Right ventricle myocardium inferior (tissue), 1 donor: ENCODE measurements at regions not wholly inside any gene's neighbourhood (a gene's known extent, or its start where the extent isn't known, plus 50 kb on each side); places are given as distances from the start of the nearest gene placed in this dataset.

Experiments
- ATAC-seq: fragments of 200-7000 bp; cut with Tn5 transposase; one replicate; pipeline ENCODE4 v1.9.1; 2020; ENCODE audit warnings: mild to moderate bottlenecking, moderate library complexity
- DNase-seq: peaks from one replicate; pipeline ENCODE4 v3.0.0; 2021; ENCODE audit errors: missing footprints
- intact Hi-C: fragments of 100-400 bp; cut with DNase I; formaldehyde crosslinking; loops from one replicate; pipeline ENCODE4 v1.11.0; 2022
- donor health status: DM: no; HTN: yes; CAD: no; lungs with severe emphysema.

DNA sequence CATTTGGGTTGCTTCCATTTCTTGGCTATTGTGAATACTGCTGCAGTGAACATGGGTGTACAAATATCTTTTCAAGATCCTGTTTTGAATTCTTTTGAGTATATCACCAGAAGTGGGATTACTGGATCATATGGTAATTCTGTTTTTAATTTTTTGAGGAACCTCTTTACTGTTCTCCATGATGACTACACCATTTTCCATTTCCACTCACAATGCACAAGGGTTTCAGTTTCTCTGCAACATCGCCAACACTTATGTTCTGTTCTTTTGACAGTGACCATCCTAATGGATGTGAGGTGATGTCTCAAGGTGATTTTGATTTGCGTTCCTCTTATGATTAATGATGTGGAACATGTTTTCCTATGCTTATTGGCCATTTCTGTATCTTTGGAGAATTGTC, 214.4 kb upstream of the ZFP64 start:
- ATAC-seq (no peak), DNase-seq (no peak)
- intact Hi-C loops, result no loop called here

DNA sequence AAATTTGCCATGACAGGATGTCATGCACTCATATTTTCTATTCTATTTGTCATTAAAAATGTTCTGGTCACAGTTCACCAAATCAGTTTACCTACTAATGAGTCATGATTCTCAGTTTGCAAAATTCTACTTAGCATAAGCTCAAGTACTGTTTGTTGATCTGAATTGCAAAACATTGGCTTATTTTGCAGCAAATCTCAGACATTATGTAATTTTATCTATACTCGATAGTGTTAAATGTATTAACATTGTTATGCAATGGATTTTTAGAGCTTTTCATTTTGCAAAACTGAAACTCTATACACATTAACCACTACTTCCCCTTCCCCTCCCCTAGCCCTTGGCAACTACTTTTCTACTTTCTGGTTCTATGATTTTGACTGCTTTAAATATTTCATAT, 213.8 kb upstream of the ZFP64 start:
- DNase-seq (no peak), ATAC-seq (no peak)
- intact Hi-C loops, result no loop called here

DNA sequence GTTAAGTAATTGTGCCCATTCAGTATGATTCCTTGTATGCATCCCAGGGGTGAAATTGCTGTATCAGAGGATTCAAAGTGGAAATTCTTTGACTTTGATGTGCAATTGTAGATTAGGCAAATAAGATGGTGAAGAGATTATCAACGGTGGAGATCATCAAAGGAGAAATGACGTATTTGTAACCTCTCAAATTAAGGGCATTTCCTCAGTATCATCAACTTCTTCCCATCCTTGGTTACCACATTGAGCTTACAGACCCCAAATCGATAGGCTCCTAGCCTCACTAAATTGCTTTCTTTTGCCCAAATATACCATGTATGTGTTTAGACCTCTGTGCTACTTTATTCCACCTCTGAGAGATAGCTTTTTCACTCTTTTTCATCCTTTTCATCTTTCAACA, 213.1 kb upstream of the ZFP64 start:
- intact Hi-C loops, result no loop called here
- ATAC-seq, result no peak
- no peak for DNase-seq

DNA sequence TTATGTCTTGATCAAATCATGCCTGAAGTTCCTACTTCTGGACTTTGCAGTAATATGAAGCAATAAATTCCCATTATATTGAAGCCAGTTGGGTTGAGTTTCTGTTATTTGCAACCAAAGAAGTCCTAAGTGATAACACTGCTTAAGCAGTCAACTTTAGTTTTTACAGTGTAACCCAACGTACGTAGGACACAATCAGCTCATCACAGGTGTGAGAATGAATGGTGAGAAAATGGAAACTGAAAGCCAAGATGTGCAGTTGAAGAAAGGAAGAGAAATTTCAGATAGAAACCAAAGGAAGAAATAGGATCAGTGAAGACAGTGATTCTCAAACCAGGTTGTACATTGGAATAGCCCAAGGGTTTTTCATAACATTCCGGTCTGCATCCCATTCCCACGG, 211.4 kb upstream of the ZFP64 start:
- intact Hi-C loops, result no loop called here
- ATAC-seq (no peak), DNase-seq (no peak)

DNA sequence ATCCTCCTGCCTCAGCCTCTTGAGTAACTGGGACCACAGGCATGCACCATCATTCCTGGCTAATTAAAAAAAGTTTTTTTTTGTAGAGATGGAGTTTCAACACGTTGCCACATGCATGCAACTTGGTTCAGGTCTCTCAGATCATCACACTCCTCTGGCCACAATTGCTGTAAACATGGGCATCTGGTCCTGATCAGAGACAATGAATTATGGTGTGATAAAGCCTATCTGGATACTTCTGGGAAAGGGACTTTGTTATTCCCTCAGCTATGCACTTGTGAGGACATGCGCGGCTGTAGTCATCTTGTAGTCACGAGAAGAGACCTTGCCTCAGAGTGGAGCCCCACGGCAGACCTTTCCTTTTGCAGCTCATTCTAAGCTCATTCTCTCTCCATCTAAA, 210.9 kb upstream of the ZFP64 start:
- no peak for DNase-seq
- no peak for ATAC-seq
- intact Hi-C loops, result no loop called here

DNA sequence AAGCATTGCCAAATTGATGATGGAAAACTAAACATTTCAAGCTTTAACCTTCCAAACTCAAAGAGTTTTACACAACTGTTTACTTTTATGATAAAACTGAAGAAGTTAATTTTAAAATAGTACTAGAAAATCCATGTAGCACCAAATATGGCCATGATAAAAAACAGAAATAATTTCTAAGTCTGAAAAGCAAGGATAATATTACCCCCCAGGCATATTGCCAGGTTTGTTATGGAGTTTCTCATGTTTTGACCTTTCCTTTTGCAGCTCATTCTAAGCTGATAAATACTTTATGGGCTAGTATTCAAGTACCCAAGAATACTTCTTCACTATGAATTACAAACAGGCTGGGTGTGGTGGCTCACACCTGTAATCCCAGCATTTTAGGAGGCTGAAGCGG, 209.9 kb upstream of the ZFP64 start:
- ATAC-seq (no peak), DNase-seq (no peak)
- intact Hi-C loops, result no loop called here

DNA sequence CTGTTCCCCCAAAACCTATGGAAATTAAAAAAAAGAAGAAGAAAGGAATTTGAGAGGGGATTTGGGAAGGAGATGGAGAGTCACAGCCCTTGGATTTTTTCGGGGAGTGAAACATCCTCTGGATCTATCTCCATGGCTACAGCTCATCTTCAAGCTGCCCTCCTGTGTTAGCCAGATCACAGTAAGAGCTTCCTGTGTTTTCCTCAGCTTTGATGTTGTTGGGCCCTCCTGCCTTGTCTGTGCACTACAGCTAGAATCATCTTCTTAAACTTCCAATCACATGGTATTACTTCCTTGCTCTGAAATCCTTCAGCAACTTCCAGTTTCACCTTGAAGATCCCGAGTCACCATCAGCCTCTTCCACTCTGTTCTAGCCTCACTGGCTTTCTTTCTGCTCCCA, 207.8 kb upstream of the ZFP64 start:
- intact Hi-C loops, result no loop called here
- DNase-seq (no peak), ATAC-seq (no peak)

DNA sequence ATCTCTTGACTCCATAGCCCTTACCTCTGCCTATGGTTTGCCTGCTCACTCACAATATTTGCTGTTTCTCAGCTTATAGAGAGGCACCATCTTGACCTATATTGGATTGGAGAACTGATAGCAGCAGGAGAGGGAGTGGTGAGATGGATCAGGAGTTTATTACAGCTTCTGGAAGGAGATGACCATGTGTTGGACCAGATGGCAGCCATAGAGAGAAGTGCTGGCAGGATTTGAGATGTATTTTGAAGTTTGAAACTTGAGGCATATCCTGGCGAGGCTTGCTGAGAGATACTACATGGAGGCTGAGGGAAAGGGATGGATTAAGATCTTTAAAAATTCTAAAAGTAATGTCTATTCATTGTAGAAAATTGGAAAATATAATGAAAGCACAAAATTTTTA, 198.0 kb upstream of the ZFP64 start:
- intact Hi-C loops, result loop anchor here (10.0 kb wide), 1 partner anchor 145 kb away; no protein-coding TSS in a partner anchor
- ATAC-seq (no peak), DNase-seq (no peak)

DNA sequence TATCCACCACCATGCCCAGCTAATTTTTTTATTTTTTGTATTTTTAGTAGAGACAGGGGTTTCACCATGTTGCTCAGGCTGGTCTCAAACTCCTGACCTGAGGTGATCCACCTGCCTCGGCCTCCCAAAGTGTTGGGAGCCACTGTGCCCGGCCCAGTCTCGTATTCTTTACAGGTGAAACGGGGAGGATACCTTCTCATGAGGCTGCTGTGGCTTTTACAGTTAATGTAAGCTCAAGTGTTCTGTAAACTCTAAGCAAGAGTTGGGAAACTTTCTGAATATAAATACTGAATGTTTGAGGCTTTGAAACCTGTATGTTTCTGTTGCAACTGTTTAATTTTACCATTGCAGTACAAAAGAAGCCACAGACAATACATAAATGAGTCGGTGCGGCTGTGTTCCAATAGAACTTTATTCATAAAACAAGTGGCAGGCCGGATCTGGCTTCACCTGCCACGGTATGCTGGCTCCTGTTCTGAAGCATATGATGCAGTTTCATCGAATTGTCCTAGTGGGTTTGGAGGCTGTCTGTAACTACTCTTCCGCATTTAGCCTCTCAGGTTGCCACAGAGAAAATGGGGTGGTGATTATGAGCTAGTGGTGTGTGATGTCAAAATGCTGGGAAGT, 192.5 kb upstream of the ZFP64 start:
- intact Hi-C loops, result loop anchor here (10.0 kb wide), 1 partner anchor 139 kb away; no protein-coding TSS in a partner anchor
- ATAC-seq (no peak), DNase-seq (no peak)

DNA sequence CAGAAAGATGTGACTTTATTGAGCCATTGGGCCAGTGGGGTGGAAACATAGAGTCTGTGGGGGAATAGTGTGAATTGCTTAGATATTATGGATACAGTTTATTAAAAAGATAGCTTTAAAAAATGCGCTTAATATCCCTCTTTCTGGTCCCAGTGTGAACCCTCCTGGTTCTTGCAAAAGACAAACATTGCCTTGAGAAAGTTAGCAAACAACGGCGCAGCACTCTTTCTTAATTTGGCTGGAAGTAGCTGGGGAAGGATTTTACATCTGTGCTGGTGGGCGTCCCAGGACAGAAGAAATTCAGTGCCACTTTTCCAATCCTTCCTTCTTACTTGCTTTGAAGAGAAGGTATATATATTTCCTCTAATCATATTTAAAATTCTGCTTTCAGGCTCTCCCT, 191.4 kb upstream of the ZFP64 start:
- no peak for DNase-seq
- ATAC-seq, result no peak
- intact Hi-C loops, result loop anchor here (10.0 kb wide), 1 partner anchor 138 kb away; no protein-coding TSS in a partner anchor

DNA sequence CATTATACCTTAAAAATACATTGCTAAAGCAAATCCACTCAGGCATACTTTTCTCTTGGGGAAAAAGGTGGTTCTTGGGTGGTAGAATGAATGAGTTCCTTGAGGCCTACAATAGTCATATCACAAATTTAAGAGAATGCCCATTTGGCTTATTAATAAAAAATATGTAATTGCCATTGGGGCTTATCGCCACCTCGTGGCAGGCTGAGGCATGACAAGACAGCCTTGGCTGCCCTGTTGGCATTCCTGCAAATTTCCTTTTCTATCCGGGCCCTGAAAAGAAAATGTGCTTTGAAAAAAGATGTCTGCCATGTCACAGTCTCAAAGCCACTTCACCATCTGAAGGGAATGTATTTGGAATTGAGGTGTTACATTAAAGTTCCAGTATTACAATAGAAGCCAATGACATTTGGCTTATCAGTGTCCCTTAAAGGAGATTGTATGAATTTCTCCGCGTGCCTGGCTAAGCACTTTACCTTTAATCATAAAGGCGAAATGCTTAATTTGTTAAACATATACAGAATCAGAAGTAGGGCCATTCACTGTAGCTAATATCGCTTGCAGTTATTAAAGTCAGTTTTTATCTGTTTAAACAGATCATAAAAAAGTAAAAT, 188.3 kb upstream of the ZFP64 start:
- DNase-seq, result peak; percentile 72
- no peak for ATAC-seq
- intact Hi-C loops, result loop anchor here (10.0 kb wide), 1 partner anchor 135 kb away; no protein-coding TSS in a partner anchor

DNA sequence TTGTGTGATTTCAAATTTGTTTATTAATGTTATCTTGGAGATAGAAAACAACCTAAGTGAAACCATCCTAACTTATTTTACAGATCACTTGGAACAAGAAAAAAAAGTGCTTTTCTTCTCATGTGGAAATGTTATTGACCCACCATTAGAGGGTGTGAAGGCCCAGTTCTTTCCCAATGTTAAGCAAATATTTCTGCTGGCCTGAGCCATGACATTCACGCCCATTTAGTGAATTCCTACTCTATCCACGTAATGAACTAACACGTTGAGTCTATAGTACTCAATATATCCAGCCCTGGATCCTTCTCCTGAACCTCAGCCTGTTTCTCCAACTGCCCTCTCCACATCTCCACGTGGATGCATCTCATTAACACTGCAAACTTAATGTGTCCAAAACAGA, 180.6 kb upstream of the ZFP64 start:
- intact Hi-C loops, result no loop called here
- DNase-seq (no peak), ATAC-seq (no peak)

DNA sequence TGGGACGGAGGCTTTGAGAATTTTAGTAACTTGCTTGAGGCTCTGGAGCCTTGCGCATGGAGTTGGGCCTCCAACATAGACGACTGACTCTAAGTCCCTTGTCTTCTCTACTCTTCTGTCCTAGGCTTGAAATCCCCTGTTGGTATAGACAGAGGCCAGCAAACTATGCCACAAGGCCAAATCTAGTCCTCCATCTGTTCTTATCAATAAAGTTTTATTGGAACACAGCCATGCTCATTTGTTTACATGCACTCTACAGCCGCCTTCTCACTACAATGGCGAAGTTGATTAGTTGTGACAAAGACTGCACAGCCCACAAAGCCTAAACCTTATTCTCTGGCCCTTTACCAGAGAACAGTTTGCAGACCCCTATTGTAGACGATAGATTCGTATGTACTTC, 174.1 kb upstream of the ZFP64 start:
- ATAC-seq (no peak), DNase-seq (no peak)
- intact Hi-C loops, result no loop called here

DNA sequence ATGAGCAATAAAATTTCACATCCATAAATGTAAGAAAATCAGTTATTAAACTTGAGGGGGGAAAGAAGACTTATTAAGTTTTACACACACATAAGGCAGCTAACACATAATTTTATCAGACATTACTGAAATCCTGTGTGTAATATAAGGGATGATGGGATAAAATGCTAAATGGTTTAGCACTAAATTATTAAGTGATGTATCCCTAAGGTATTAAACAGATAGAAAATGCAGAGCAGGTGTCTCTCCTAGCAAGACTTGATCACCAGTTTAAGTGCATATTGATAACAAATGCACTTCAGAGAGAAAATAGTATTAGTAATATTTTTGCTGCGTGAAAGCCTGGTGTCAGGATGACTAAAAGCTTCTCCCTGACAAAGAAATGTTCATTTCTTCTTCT, 172.8 kb upstream of the ZFP64 start:
- ATAC-seq (no peak), DNase-seq (no peak)
- intact Hi-C loops, result no loop called here

DNA sequence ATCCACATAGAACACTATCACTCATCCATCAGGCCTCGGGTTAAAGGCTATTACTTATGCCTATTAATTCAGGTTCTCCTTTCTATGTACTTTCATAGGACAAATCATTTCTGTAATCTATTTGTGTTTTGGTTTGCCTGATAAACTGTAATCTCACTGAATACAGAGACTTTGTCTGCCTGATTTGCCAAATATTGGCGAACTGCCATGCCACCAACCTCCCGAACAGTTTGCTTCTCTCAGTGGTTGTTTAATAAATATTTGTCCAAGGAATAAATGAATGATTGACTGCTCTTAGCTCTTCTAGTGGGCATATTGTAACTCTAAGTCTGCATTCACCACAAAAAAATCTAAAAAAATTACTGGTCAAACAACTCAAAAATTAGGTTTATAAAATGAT, 170.1 kb upstream of the ZFP64 start:
- no peak for DNase-seq

DNA sequence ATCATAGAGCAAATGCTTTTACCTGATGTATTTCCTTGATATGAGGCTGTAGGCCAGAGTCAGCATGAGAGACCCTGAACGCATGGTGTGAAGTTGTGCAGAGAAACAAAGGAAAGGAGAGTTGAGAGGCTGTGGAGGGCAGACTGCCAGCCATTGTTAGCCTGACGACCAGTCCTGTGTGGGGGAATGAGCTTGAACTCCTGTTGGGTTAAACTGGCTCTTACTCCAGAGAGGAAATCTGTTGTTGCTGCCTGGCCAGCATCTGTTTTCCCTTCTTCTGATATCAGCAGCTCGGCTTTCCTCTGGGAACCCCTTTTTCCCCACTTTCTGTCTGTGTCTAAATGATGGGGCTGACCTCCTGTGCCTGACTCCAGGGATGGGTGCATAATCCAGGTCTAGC, 158.2 kb upstream of the ZFP64 start:
- DNase-seq (no peak), ATAC-seq (no peak)
- intact Hi-C loops, result no loop called here

More for the DNA sequence above, 170.1 kb upstream of the ZFP64 start:
- intact Hi-C loops, result no loop called here
- ATAC-seq, result no peak

DNA sequence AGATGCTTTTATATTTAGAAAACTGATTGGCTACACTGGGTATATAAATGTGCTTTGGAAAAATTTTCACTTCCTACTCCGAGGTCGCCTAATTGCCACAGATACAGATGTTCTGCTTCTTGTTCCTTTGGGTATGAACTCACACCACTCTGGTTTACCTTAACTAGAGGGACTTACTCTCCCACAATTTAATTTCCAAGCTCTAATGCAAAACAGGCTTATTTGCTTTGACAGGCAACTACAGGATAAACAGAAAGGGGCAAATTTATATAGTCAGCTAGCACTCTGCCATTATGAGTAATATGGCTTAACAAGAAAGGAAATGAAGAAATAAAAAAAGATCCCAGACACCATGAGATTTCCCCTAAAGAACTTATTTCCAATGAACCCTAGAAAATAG, 156.9 kb upstream of the ZFP64 start:
- intact Hi-C loops, result no loop called here
- DNase-seq (no peak), ATAC-seq (no peak)

DNA sequence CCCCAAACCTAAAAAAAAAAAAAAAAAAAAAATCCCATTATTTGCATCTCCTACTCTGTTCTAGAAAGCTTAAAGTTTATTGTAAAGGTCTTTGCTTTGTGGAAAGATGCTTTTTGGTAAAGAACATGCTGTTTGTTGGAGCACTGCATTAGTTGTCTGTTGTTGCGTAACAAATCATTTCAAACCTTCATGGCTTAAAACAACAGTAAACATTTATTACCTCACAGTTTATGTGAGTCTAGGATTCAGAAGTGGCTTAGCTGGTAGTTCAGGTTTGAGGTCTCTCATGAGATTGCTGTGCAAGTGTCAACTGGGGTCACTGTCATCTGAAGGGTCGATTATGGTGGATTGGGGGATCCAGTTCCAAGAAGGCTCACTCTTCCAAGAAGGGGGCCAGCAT, 155.2 kb upstream of the ZFP64 start:
- ATAC-seq, result no peak
- intact Hi-C loops, result no loop called here

DNA sequence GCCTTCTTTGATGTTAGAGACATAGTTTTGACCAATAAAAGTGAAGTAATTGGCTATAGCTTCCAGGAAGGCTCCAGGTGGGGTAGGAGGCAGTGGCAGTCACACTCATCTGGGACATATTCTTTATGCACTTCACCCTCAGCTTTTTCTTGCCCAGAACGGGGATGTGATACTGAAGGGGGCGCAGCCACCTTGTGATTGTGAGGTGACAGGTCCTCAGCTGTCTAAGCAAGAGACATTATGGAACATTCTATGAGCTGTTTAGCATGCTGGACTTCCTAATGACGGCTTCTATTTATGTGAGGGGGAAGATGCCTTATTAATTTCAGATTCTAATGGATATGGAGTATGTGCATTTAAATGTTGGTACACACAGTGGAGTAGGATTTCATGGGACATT, 151.3 kb upstream of the ZFP64 start:
- intact Hi-C loops, result no loop called here
- ATAC-seq, result no peak
- no peak for DNase-seq

More for the DNA sequence above, 155.2 kb upstream of the ZFP64 start:
- no peak for DNase-seq

DNA sequence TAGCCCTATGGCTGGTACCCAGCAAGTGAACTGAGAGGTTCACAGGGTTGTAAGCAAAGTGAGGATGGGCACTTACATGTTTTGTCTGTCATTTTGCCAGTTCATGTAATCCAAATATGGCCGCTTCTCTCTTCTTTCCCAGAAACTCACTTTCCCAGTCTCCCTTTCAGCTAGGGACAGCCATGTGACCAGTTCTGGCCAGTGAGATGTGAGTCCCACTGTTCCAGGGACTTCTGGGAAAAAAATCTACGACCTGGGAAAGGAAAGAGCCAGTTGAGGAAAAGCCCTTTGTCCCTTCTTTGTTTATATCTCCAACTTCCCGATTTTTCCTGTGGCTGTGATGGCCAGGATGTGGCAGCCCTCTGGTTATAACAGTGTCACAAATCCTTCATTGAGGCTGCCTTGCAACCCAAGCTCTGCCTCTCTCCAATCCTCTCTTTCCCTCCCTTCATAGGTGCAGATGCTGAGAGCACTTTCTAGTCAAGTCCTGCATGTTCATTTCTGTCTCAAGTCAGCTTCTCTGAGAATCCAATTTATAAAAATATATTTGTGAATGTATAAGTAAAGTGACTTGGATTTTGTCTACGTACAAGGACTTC, 148.6 kb upstream of the ZFP64 start:
- DNase-seq, result no peak
- intact Hi-C loops, result no loop called here
- no peak for ATAC-seq
